HCEC 1CT (cell line): ENCODE measurements at regions not wholly inside any gene's neighbourhood (a gene's known extent, or its start where the extent isn't known, plus 50 kb on each side); places are given as distances from the start of the nearest gene placed in this dataset.

ENCODE experiments used
- DNase-seq: peaks from one replicate; pipeline ENCODE4 v3.0.0-alpha.2; 2017

DNA sequence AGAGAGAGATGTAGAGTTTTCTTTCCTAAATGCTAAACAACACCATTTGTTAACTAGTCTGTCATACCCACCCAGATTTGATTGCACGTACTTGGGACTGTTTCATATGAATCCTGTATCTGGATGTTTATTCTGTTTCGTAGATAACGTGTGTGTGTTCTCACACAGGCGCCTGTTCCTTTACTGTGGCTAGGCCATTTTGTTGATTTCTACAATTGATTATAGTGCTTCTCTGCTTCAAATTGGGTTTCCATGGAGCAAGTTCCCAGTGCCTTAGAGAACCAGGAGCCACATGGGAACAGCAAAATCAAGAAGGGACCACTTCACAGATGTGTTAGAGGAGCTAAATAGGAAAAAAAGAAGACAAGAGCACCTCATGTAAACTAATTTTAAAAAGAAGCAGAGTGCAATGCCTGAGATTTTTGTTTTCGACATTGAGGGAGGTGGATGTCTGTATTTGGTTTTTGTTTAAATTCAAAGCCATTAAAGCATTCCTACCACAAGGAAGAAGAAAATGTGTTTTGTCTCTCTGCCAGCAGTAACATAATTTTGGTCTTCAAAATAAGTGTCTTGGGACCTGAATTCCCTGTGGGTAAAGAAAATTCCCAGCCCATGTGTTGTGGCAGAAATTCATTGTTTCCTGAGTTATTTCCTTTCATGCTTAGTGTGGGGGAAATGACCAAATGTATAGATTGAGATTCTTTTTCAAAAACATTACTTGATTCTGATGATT, 424.0 kb upstream of the C2CD4B start:
- no peak for DNase-seq

- DNase-seq, result peak; percentile 4
Measured at GRCh38 chr15:62591842-62592838, 427.1 kb upstream of the C2CD4B start.

- DNase-seq, result no peak
Measured at GRCh38 chr15:62592920-62593319, 427.8 kb upstream of the C2CD4B start.

- peak; percentile 3 for DNase-seq
Measured at GRCh38 chr15:62593681-62594399, 428.8 kb upstream of the C2CD4B start.

GRCh38 chr15:62598217-62598616, 433.1 kb upstream of the C2CD4B start:
- DNase-seq, result no peak

DNA sequence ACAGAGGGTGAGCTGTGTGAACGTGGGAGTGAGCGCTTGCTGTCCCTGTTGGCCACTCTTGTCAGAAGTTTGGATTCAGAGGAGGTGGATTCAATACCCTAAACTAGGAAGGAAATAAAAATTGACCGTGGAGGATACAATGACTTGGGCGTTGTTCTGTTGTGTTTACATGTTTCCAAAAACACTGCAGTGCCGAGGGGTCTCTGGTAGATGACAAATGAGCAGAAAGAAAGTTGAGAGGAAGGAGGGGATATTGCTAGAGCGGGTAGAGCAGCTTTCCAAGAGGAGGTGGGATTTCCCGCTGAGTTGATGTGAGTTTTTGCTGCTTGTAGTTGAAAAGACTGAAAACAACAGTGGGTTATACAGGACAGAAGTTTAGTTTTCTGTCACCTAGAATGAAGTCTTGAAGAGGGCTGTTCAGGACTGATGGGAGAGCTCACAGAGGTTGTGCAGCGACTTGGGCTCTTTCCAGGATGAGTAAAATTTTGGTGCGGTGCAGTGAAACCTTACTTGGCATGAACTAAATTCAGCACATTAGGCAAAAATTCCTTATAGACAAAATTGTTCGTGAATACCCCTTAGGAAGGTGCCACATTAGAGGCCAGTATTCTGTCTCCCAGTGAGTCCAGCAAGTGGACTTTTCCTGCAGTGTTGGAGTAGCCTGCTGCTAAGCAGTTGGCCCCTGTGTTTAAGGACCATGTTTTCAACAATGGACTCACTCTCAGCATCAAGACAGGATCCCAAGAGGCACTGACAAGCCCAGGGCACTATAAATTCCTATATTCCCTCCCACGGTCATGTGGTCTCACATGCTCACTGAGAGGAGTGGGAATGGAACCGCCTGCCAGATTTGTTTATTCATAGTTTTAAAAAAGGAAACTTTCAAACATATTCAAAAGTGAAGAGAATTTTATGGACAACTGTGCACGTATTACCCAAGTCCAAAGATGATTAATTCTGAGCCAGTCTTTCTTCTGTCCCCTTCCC, 435.0 kb upstream of the C2CD4B start:
- DNase-seq, result no peak

- DNase-seq, result peak; percentile 78
Measured at GRCh38 chr15:62601777-62602545, 436.9 kb upstream of the C2CD4B start.

GRCh38 chr15:62603742-62604141, 438.7 kb upstream of the C2CD4B start:
- DNase-seq, result peak; percentile 82

- no peak for DNase-seq
Measured at GRCh38 chr15:62605282-62605681, 437.3 kb upstream of the TPM1 start.

- DNase-seq, result peak; percentile 100
Measured at GRCh38 chr15:62606376-62607113, 436.0 kb upstream of the TPM1 start.

DNA sequence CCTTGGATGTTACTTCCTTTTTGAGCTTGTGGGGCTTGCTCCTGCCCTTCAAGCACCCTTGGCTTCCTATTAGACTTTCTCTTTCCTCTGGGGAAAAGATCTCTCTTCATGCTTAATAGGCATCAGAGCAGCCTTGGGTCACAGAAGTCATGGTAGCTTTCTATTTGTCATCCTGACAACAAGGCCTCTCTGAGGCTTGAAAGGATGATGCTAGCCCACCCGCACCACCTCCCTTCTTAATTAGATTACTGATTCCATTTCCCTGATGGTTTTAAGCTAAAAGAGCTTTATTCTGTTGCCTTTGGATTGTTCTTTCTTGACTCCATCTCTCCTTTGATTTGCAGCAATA, 435.5 kb upstream of the TPM1 start:
- no peak for DNase-seq

- DNase-seq, result peak; percentile 84
Measured at GRCh38 chr15:62607643-62608042, 434.9 kb upstream of the TPM1 start.

GRCh38 chr15:62608369-62608768, 434.2 kb upstream of the TPM1 start:
- DNase-seq, result no peak

DNA sequence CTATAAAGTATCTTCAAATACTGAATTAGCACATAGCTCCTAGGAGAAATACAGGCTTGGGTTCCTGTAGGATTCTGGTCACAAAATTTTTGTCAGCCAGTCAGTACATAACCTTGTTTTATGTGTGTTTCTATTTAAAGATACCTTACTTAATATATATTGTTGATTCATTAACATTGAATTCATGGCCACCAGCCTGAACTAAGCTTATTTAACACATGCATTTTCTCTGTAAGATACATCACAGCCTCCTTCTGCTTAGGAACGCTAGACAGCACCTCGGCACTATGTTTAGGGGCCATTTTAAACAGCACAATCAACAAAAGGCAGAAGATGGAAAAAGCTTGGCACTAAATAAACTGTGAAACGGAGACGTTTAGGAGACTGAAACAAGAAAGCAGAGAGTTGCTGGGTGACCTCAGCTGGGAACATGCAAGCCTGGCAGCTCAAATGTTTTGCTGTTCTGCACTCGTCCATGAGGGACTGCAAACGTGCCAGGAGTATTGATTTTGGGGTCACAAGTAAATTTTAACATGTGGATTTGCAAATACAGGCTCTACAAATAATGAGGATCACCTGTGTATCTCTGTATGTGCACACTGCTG, 432.2 kb upstream of the TPM1 start:
- DNase-seq, result no peak

DNA sequence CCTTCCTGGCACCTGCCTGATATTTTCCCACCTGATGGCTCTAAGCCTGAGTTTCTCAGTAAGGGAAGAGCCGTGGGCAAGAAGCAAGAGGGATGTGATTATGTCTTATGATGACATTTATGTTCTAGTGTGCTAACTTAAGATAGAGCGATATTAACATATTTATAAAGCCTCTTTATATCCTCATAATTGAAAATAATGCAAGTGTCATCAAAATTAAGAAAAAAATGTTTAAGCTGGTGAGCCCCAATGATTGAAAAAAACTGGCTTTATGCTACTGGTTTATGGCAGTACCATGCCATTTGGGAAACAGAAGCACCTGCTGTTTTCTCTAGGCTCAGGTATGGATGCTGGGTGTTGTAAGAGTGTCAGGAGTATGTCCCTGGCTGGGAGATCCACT, 431.5 kb upstream of the TPM1 start:
- no peak for DNase-seq

GRCh38 chr15:62612183-62612733, 430.3 kb upstream of the TPM1 start:
- DNase-seq, result no peak

DNA sequence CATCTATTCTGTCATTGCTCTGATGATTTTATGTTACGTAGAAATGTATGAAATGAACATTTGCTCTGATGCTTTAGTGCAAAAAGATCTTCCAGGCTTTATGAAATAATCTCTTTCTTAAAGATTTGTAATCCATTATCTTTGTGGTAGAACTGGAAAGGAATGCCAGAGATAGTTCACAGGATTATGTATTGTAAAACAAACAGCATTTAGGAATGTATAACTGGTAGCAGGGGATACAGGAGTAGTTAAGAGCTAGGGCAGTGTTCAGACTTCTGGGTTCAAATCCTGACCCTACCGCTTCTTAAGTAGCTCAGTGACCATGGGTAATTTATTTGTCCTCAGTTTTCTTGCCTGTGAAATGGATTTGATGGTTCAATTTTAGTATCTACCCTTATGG, 429.8 kb upstream of the TPM1 start:
- DNase-seq, result no peak

DNA sequence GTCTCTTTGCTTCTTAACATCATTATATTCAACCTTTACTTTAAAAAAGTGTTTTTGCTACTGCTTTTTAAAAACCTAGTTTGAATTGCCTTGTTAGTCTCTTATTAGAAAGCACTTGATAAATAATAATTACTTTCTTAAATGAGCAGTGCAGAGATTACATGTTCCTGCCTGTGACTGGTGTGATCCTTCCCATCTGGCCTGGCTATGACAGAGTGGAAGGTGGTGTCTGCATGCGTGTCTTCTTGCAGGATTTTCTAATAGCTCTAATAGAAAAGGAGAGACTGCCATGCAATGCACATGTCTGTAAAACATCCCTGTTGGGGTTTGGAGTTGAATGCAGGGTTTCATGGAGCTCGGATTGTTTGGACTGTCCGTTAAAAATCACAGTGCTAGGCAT, 425.8 kb upstream of the TPM1 start:
- no peak for DNase-seq

GRCh38 chr15:62617741-62618140, 424.8 kb upstream of the TPM1 start:
- peak; percentile 17 for DNase-seq

- DNase-seq, result peak; percentile 92
Measured at GRCh38 chr15:62618432-62618831, 424.1 kb upstream of the TPM1 start.
